Ectodermal cell (in vitro differentiated cells): ENCODE measurements at regions not wholly inside any gene's neighbourhood (a gene's known extent, or its start where the extent isn't known, plus 50 kb on each side); places are given as distances from the start of the nearest gene placed in this dataset.

ENCODE experiments used
- H3K27ac ChIP-seq: 2 replicates; pipeline ENCODE4 v1.7.0; 2013; ENCODE audit warnings: mild to moderate bottlenecking, low read depth, low read length; ENCODE audit not compliant: insufficient read depth, poor library complexity, severe bottlenecking
- H3K27me3 ChIP-seq: 2 replicates; pipeline ENCODE4 v1.7.0; 2013; ENCODE audit warnings: mild to moderate bottlenecking, low read length; ENCODE audit not compliant: insufficient read depth, control insufficient read depth, poor library complexity, severe bottlenecking
- H3K36me3 ChIP-seq: one replicate; pipeline ENCODE4 v1.7.0; 2013; ENCODE audit warnings: low read length; ENCODE audit not compliant: control insufficient read depth, insufficient read depth
- H3K4me1 ChIP-seq: one replicate; pipeline ENCODE4 v1.7.0; 2013; ENCODE audit warnings: low read length; ENCODE audit not compliant: control insufficient read depth, insufficient read depth
- H3K4me3 ChIP-seq: 2 replicates; pipeline ENCODE4 v1.7.0; 2013; ENCODE audit warnings: low read depth, low read length, control low read depth; ENCODE audit not compliant: insufficient read depth
- H3K9me3 ChIP-seq: 2 replicates; pipeline ENCODE4 v1.7.0; 2013; ENCODE audit warnings: mild to moderate bottlenecking, low read length, moderate library complexity; ENCODE audit not compliant: control insufficient read depth
- WGBS, 2 experiments: methylation state at CpG; one replicate each; pipeline ENCODE4 v1.1.7; 2013; ENCODE audit warnings: missing lambda C conversion rate in 2 of 2; 5-methylcytosine and 5-hydroxymethylcytosine counted together

DNA sequence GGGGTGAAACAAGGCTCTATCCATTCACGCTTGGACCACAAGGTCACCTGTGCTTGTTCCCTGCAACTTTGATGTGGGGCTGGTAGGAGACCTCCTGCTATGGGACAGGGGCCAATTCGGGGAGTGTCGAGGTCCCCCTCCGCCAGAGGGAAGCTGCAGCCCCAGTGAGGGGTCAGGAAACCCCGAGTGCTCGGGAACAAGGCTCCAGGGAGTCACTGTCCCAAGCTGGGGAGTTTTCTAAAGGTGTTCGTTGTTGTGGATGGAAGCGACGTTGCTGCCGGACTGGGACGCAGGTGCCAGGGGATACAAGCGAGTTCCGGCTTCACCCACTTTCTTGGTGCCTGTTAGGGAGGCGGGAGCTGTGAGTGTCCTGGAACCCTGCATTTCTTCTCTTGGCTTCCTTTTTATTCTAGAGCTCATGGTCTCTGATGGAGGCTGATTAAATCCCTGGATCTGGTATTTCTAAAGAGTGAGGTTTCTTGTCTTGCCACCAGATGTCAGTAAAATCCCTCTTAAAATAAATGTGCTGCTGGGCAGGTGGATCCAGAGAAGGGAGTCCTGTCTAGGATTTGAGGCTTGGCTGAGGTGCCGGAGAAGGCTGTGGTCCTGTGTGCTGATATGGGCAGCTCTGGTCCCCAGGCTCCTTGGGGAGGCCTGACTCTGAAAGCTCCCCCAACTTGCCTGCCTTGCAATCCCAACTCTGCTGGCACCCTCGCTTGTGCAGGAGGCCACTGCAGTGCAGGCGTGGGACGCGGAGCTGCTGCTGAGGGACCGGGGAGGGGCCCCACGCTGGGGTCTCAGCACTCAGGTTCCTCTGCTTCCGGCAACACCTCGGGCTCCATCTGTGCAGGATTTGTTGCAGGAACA lies 153.9 kb downstream of the TEX29 start:
- Histone ChIP-seq H3K36me3 (no peaks in the 10 kb centered on the region), H3K27me3 (no peaks in the 10 kb centered on the region), H3K27ac (no peak overlapping the region), H3K4me1 (no peaks in the 10 kb centered on the region), H3K9me3 (no peaks in the 10 kb centered on the region), H3K4me3 (no peak overlapping the region)
- WGBS, 2 experiments: 80 to 83% methylated on average over 23 of the region's 23 CpGs

DNA sequence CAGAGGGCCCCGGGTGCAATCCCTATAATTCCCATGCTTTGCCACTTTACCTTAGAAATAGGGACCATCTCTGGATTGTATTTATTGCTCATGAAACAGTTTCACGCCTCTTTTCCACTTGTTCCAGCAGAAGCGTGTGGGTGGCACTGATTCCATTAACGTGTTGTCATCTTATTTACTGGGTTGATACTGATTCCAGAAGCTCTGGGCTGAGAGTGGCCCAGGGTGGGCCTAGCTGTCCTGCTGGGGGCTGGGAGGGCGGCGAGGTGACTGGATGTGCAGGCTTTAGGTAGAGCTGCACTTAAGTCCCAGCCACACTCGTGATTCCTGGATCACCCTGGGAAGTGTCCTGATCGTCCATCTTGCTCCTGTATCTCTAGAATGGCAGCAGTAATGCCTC lies 155.0 kb downstream of the TEX29 start:
- Histone ChIP-seq H3K9me3 (no peaks in the 10 kb centered on the region), H3K4me3 (no peak overlapping the region), H3K27ac (no peak overlapping the region), H3K36me3 (no peaks in the 10 kb centered on the region), H3K4me1 (no peaks in the 10 kb centered on the region), H3K27me3 (no peaks in the 10 kb centered on the region)
- WGBS, 2 experiments: 93 to 94% methylated on average over 8 of the region's 8 CpGs

DNA sequence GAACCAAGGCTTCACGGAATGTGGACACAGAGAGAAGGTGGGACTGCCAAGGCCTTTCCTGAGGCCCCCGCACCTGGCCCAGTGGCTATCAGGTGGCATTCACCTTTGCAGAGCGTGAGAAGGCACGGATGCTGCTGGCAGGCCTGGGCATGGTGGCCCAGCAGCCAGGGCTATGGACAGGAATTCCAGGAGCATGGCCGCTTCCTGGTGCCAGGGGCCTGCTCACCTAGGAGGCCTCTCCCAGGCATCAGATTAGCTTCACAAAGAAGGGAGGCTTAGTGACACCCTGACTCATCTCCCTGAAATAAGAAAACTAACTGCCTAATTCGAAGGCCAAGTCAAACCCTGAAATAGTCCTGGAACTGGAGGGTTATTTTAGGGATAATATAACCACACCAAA lies 155.8 kb downstream of the TEX29 start:
- Histone ChIP-seq H3K36me3 (no peaks in the 10 kb centered on the region), H3K4me3 (no peak overlapping the region), H3K27me3 (no peaks in the 10 kb centered on the region), H3K27ac (no peak overlapping the region), H3K9me3 (no peaks in the 10 kb centered on the region), H3K4me1 (no peaks in the 10 kb centered on the region)
- 89 to 92% methylated on average over 6 of the region's 6 CpGs for WGBS, 2 experiments

DNA sequence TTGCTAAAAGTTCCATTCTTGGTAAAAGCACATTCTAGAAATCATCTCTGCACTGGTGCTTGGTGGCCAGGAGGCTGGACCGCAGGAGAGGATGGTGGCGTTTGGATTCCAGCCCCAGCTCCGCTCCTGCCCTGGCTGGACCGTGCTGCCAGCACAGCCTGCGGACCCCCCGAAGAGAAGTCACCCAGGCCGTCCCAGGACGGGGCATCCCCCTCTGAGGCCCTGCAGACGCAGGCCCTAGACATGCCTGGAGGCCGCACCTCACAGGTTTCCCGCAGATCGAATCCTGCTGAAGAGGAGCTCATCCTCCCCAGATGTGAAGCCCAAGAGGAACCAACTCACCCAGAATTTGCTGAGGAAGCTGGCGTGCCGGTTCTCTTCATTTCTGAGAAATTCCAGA lies 159.0 kb downstream of the TEX29 start:
- Histone ChIP-seq H3K4me3 (no peak overlapping the region), H3K4me1 (peaks cover 4% of the 10 kb centered on the region), H3K36me3 (no peaks in the 10 kb centered on the region), H3K9me3 (no peaks in the 10 kb centered on the region), H3K27ac (no peak overlapping the region), H3K27me3 (no peaks in the 10 kb centered on the region)
- WGBS, 2 experiments: 88 to 90% methylated on average over 14 of the region's 14 CpGs

DNA sequence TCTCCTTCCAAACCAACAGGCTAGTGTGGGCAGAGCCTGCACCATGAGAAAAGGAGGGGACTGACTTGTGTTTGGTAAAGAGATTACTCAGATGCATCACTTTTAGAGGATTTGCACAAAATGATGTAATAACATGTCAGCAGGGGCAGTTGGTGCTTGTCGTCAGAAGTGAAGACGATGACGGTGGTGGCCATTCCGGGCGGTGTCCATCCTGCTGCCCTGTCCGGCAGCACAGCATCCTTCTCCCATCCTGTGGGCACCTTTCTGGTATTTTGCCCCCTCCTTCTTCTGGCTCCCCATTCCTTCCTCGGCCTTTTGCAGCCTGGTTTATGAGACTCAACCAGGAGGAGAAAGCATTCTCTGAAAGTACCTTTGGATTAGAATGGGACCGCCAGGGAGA lies 160.1 kb downstream of the TEX29 start:
- no peaks in the 10 kb centered on the region for H3K27me3 ChIP-seq

DNA sequence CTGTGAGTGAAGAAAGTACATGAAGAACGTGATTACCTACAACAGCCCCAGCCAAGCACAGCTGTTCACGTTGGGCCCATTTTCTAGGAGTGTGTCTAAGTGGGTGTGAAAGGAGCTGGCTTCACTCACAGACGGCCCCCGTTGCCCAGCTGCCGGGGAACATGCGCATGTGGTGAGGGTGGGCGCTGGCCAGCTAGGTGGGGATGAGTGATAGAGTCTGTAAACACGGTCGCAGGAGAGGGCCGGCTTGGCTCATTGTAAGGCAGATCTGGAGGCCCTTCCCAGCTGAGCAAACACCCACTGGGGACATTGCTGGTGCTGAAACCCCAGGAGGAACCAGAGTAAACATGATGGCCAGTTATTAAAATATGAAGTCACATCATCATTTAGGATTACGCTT lies 160.5 kb downstream of the TEX29 start:
- Histone ChIP-seq H3K9me3 (no peaks in the 10 kb centered on the region), H3K27me3 (no peaks in the 10 kb centered on the region), H3K4me1 (peaks cover 6% of the 10 kb centered on the region), H3K36me3 (no peaks in the 10 kb centered on the region), H3K4me3 (no peak overlapping the region), H3K27ac (no peak overlapping the region)
- WGBS, 2 experiments: 75 to 81% methylated on average over 11 of the region's 11 CpGs

More for the DNA sequence above, 160.1 kb downstream of the TEX29 start:
- no peaks in the 10 kb centered on the region for H3K9me3 ChIP-seq
- 94% methylated on average over 8 of the region's 8 CpGs for WGBS, 2 experiments
- H3K36me3 ChIP-seq: no peaks in the 10 kb centered on the region
- peaks cover 6% of the 10 kb centered on the region for H3K4me1 ChIP-seq
- H3K4me3 ChIP-seq: no peak overlapping the region
- no peak overlapping the region for H3K27ac ChIP-seq

DNA sequence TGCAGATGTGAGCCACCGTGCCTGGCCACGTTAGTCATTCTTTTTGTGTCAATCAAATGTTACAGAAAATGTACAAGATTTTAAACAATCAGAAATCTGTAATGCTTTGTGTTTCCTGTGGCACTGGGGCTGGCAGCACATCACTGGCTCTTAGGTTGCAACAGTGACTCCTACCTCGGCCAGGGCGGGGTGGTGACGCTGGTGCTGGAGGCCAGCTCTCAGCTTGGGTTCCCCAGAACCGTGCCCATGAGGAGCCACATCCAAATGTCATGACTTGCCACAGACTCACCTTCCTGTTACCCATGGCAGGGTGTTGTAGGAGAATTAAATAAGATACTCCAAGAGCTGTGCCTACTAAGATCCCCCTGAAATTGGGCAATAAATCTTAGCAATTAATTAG lies 161.7 kb downstream of the TEX29 start:
- Histone ChIP-seq H3K4me3 (no peak overlapping the region), H3K27ac (no peak overlapping the region), H3K36me3 (no peaks in the 10 kb centered on the region), H3K9me3 (no peaks in the 10 kb centered on the region), H3K27me3 (no peaks in the 10 kb centered on the region), H3K4me1 (peaks cover 6% of the 10 kb centered on the region)
- 95 to 98% methylated on average over 6 of the region's 6 CpGs for WGBS, 2 experiments

DNA sequence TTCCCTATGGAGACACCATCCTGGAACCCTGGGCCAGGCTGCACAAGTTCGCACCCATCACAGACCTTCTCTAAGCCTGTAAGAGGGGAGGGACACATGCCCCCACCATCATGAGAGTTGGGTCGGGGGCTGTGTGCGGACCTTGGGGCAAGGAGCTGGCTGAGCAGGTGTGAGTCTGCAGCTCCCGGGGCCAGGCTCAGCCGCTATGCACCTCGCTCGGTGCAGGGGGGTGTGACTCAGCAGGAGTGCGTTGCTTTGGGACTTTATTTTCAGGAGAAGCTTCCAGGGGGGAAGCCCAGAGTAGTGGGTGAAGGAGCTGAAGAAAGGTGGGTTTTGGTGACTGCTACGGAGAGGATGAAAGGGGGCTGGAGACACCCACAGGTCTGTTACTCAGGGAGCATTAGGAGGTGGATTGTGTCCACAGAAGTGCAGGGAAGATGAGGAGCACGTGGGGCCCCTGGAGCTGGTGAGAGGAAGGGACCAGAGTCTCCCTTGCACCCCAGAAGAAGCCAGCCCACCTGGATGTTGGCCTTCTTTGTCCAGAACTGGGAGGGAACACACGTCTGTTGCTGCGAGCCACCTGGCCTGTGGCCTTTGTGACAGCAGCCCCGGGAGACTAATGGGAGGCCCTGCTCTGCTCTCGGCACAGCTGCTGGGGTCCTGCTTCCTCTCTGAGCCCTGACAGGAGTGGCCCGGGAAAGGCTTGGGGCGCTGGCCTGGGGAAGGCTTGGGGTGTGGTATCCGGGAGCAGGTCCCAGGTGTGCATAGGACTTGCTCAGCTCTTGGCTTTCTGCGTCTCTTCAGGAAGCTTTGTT lies 162.6 kb downstream of the TEX29 start:
- H3K36me3 ChIP-seq: no peaks in the 10 kb centered on the region
- no peaks in the 10 kb centered on the region for H3K27me3 ChIP-seq
- no peak overlapping the region for H3K27ac ChIP-seq
- no peaks in the 10 kb centered on the region for H3K9me3 ChIP-seq
- 86% methylated on average over 18 of the region's 18 CpGs for WGBS, 2 experiments
- H3K4me3 ChIP-seq: no peak overlapping the region
- peaks cover 6% of the 10 kb centered on the region for H3K4me1 ChIP-seq

DNA sequence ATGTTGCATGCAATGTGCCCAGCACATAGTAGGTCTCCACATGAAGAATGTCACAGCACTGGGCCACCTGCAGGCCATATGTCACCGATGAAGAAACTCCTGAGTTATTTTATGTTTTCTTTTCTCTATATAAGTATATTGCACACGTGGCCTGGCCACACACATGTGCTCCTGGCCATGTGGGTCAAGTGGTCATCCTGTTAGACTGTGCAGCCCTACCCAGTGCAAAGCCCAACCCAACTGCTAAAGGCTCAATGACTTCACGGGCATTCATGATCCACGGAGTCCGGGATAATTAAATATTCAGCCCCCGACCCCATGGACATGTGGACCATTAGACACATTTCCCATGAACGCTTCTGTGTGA lies 163.2 kb downstream of the TEX29 start:
- Histone ChIP-seq H3K4me1 (peaks cover 6% of the 10 kb centered on the region), H3K4me3 (no peak overlapping the region), H3K27me3 (no peaks in the 10 kb centered on the region), H3K9me3 (no peaks in the 10 kb centered on the region), H3K27ac (no peak overlapping the region), H3K36me3 (no peaks in the 10 kb centered on the region)
- 94 to 96% methylated on average over 7 of the region's 7 CpGs for WGBS, 2 experiments

DNA sequence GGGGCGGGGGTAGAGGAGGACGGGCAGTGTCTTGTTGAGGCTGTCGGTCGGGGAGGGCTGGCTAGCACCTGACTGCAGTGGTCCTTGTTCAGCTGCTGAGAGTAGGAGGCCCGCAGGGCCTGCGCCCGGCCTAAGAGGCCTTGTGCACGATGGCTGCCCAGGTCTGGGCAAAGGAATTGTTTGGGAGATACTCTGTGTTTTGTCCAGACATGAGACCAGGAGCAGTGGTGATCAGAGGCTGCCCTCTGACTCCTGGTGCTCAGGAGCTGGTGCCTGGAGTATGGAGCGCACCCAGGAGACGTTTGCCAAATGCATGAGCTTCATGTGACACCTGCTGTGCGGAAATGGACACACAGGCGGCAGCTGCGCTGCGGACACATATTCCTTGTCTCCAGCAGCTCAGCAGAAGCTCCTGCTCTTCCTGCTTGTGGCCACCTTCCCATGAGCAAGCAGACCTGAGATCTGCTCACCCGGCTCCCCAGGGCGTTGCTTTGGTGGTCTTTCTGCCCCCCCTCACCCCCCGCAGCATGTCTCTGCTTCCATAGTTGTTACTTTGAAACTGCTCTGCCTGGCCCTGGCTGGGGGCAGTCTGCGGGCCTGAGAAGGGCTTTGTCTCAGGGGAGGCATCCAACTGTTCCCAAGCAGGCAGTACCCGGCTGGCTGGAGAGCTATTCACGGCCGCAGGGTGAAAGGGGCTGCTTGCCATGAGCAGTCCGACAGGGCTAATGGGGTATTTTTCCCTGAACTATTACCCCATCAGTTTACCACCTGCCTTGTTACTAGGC lies 163.9 kb downstream of the TEX29 start:
- 74 to 75% methylated on average over 22 of the region's 22 CpGs for WGBS, 2 experiments
- no peaks in the 10 kb centered on the region for H3K9me3 ChIP-seq
- H3K27me3 ChIP-seq: no peaks in the 10 kb centered on the region
- no peaks in the 10 kb centered on the region for H3K36me3 ChIP-seq
- H3K4me3 ChIP-seq: no peak overlapping the region
- H3K27ac ChIP-seq: no peak overlapping the region
- H3K4me1 ChIP-seq: peaks cover 6% of the 10 kb centered on the region
